Ascending aorta (tissue), 2 donors: ENCODE measurements at regions not wholly inside any gene's neighbourhood (a gene's known extent, or its start where the extent isn't known, plus 50 kb on each side); places are given as distances from the start of the nearest gene placed in this dataset.

Experiments
- DNase-seq, 2 donors: peaks; one replicate each; pipeline ENCODE4 v3.0.0-alpha.2; 2019; ENCODE audit warnings: low spot score in 2 of 2
- H3K27ac ChIP-seq, 2 donors: fragments of 200-600 bp; sonication (generic); one replicate each; pipeline ENCODE4 v1.5.1; 2016 to 2017; ENCODE audit warnings: mild to moderate bottlenecking in 1 of 2
- H3K27me3 ChIP-seq: fragments of 200-600 bp; sonication (generic); one replicate; pipeline ENCODE4 v1.5.1; 2017
- H3K36me3 ChIP-seq, 2 donors: fragments of 200-600 bp; sonication (generic); one replicate each; pipeline ENCODE4 v1.5.1; 2016
- H3K4me1 ChIP-seq, 2 donors: fragments of 200-600 bp; sonication (generic); one replicate each; pipeline ENCODE4 v1.5.1; 2016 to 2017; ENCODE audit warnings: mild to moderate bottlenecking in 1 of 2
- H3K4me3 ChIP-seq, 2 donors: fragments of 200-600 bp; sonication (generic); one replicate each; pipeline ENCODE4 v1.5.1; 2016 to 2017; ENCODE audit warnings: mild to moderate bottlenecking in 1 of 2
- H3K9me3 ChIP-seq, 2 donors: fragments of 200-600 bp; sonication (generic); one replicate each; pipeline ENCODE4 v1.5.1; 2016
- intact Hi-C: fragments of 100-400 bp; cut with DNase I; formaldehyde crosslinking; loops from one replicate; pipeline ENCODE4 v1.15.1; 2023
- TF ChIP-seq, protein P1 (sequence below), 3 experiments: fragments of 200-600 bp in 2 of 3; fragments of 450-650 bp in 1 of 3; sonication (generic) in 2 of 3; IDR thresholded peaks; one replicate each; pipeline ENCODE4 v1.5.1; 2016 to 2019; ENCODE audit warnings: antibody characterized with exemption in 3 of 3, mild to moderate bottlenecking in 1 of 3, moderate library complexity in 1 of 3

DNA sequence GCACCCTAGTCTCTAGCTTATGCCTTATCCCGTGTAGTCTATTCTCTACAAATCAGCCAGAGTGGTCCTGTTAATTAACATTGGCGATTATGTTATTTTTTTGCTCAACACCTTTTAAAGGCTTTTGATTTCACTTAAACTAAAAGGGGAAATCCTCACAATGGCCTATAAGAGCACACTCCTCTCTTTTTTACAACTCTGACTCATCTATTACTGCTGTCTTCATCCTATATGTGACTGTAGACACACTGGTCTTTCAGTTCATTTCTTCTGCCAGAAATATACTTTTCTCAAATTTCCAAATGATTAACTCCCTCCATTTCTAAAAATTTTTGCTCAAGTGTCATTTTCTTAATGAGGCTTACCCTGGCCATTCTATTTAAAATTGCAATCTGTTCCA, 143.4 kb downstream of the NSUN3 start:
- no peak for DNase-seq
- H3K4me3 ChIP-seq, result no peak overlapping the region
- no peak overlapping the region for H3K27ac ChIP-seq
- TF ChIP-seq, protein P1, sequence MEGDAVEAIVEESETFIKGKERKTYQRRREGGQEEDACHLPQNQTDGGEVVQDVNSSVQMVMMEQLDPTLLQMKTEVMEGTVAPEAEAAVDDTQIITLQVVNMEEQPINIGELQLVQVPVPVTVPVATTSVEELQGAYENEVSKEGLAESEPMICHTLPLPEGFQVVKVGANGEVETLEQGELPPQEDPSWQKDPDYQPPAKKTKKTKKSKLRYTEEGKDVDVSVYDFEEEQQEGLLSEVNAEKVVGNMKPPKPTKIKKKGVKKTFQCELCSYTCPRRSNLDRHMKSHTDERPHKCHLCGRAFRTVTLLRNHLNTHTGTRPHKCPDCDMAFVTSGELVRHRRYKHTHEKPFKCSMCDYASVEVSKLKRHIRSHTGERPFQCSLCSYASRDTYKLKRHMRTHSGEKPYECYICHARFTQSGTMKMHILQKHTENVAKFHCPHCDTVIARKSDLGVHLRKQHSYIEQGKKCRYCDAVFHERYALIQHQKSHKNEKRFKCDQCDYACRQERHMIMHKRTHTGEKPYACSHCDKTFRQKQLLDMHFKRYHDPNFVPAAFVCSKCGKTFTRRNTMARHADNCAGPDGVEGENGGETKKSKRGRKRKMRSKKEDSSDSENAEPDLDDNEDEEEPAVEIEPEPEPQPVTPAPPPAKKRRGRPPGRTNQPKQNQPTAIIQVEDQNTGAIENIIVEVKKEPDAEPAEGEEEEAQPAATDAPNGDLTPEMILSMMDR (IDR thresholded peaks at IDR 0.05), result no peak
- H3K27me3 ChIP-seq, result no peaks in the 10 kb centered on the region
- H3K4me1 ChIP-seq, result no peaks in the 10 kb centered on the region
- H3K9me3 ChIP-seq, result no peaks in the 10 kb centered on the region
- H3K36me3 ChIP-seq, result no peaks in the 10 kb centered on the region
- intact Hi-C loops, result no loop called here

DNA sequence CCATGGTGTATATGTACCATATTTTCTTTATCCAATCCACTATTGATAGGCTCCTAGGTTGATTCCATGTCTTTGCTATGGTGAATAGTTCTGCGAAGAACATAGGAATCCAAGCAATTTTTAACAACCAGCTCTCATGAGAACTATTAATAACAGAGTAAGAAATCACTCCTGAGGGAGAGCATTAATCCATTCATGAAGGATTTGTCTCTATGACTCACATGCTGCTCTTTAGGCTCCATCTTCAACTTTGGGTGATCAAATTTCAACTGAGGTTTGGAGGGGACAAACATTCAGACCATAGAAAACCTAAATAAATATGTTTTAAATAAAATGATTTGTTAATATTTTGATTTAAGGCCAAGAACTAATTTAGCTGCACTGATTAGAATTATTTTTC, 147.4 kb downstream of the NSUN3 start:
- intact Hi-C loops, result no loop called here
- Histone ChIP-seq H3K27me3 (no peaks in the 10 kb centered on the region), H3K9me3 (no peaks in the 10 kb centered on the region), H3K36me3 (no peaks in the 10 kb centered on the region), H3K27ac (no peak overlapping the region), H3K4me1 (no peaks in the 10 kb centered on the region), H3K4me3 (no peak overlapping the region)
- TF ChIP-seq, protein P1 (IDR thresholded peaks at IDR 0.05), result no peak
- no peak for DNase-seq

DNA sequence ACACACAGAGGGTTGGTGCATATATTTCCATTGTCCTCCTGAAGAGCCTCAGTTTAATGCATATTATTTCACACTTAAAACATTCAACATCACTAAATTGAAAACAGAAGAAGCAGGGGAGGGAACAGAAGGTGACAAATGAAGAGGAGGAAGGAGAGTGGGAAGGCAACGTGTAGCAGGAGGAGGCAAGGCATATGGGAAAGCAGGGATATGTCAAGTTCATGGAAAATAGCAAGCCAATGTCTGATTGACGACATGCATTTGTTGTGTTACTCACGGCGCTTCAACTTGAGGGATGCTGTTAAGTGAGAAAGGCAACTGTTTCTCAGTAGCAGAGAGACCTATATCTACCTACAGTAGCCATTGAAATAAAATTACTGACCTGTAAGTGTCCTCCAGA, 154.5 kb downstream of the NSUN3 start:
- Histone ChIP-seq H3K9me3 (no peaks in the 10 kb centered on the region), H3K27me3 (no peaks in the 10 kb centered on the region), H3K27ac (no peak overlapping the region), H3K36me3 (no peaks in the 10 kb centered on the region), H3K4me3 (no peak overlapping the region), H3K4me1 (no peaks in the 10 kb centered on the region)
- no peak for DNase-seq
- TF ChIP-seq, protein P1 (IDR thresholded peaks at IDR 0.05), result no peak
- intact Hi-C loops, result no loop called here

DNA sequence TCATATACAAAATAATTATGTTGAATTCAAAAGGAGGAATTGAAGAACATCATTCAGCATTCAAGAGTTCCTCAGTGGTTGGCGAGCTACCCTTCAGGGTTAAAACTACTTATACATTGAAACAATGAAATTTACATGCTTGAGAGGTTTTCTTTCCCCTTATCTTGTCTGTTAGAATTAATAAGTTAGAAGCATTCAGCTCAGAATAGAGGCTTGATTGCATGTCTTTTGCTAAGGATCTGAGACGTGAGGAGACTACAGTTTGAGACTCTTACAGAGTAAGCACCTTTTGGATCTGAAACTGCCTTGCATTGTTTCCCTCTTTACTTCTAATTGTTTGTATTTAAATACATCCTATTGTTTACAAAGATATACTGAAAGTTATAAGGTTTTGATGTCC, 157.6 kb downstream of the NSUN3 start:
- intact Hi-C loops, result no loop called here

DNA sequence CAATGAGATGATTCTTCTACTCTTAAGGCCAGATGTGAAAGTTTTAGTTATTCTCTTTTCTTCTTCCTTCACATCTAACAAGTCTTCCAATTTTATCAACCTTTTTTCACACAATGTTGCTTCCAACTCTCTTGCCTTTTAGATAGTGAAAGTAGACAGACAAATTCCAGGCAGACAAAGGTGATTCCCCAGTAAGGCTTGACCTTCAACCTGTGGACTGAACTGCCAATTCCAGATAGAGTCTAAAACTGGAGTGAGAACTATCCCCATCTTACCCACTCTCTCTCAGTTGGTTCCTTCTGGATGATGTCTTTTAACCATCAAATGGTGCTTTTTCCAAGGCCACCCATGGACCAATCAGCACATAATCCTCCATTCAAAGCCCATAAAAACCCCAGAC, 159.0 kb downstream of the NSUN3 start:
- no peaks in the 10 kb centered on the region for H3K36me3 ChIP-seq
- H3K27ac ChIP-seq, result no peak overlapping the region
- no peak overlapping the region for H3K4me3 ChIP-seq
- no peaks in the 10 kb centered on the region for H3K27me3 ChIP-seq
- no peak for DNase-seq
- no peaks in the 10 kb centered on the region for H3K4me1 ChIP-seq
- intact Hi-C loops, result no loop called here
- no peaks in the 10 kb centered on the region for H3K9me3 ChIP-seq
- TF ChIP-seq, protein P1 (IDR thresholded peaks at IDR 0.05), result no peak

More for the DNA sequence above, 157.6 kb downstream of the NSUN3 start:
- Histone ChIP-seq H3K4me1 (no peaks in the 10 kb centered on the region), H3K4me3 (no peak overlapping the region), H3K36me3 (no peaks in the 10 kb centered on the region), H3K27me3 (no peaks in the 10 kb centered on the region), H3K27ac (no peak overlapping the region), H3K9me3 (no peaks in the 10 kb centered on the region)
- TF ChIP-seq, protein P1 (IDR thresholded peaks at IDR 0.05), result no peak
- DNase-seq, result no peak

DNA sequence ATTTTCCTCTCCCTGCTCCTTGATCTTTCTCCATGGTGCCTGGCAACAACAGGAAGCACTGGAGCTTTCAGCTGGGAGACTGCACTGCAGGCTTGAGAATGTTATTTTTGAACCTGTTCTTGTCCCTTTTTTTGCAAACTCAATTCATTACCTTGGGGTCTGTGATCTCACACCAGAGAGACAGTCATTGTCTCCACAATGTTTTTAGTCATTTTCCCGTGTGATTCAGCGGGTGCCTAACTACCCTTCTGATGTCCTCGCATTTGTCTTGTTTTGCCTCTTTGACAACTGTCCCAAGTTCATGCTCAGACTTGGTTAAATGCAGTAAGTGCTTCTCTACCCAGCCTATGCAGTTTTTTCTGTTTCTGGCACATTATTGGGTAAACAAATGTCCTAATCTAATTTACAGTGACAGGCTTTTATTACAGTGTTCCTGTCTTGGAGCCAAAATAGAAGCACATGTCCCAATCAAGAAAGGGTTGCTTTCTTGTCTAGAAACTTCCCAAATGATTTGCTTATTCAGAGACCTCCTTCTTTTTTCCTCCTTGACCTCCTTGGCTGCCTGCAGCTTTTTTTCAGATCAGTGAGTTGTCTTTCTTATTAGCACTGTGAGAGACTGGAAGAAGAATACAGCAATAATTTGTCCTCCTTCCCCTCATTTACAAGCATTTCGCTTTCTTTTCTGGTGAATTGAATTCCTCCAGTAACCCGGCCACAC, 162.4 kb downstream of the NSUN3 start:
- H3K27ac ChIP-seq, result no peak overlapping the region
- intact Hi-C loops, result no loop called here
- TF ChIP-seq, protein P1 (IDR thresholded peaks at IDR 0.05), result no peak
- H3K36me3 ChIP-seq, result no peaks in the 10 kb centered on the region
- no peak overlapping the region for H3K4me3 ChIP-seq
- no peaks in the 10 kb centered on the region for H3K9me3 ChIP-seq
- no peak for DNase-seq
- H3K27me3 ChIP-seq, result no peaks in the 10 kb centered on the region
- no peaks in the 10 kb centered on the region for H3K4me1 ChIP-seq
